HEK293T (cell line): ENCODE measurements at regions not wholly inside any gene's neighbourhood (a gene's known extent, or its start where the extent isn't known, plus 50 kb on each side); places are given as distances from the start of the nearest gene placed in this dataset.

ENCODE experiments used
- BHLHE40 ChIP-seq: fragments of 450-650 bp; IDR thresholded peaks from 2 replicates; pipeline ENCODE4 v1.6.1; 2016; ENCODE audit warnings: mild to moderate bottlenecking, moderate library complexity, borderline replicate concordance
- FOXA1 ChIP-seq: fragments of 450-650 bp; IDR thresholded peaks from 2 replicates; pipeline ENCODE4 v1.6.1; 2016; ENCODE audit warnings: mild to moderate bottlenecking
- LEF1 ChIP-seq: fragments of 450-650 bp; IDR thresholded peaks from 2 replicates; pipeline ENCODE4 v1.6.1; 2017; ENCODE audit warnings: mild to moderate bottlenecking, borderline replicate concordance
- PKNOX1 ChIP-seq: fragments of 450-650 bp; IDR thresholded peaks from 2 replicates; pipeline ENCODE4 v1.6.1; 2016
- SP1 ChIP-seq: fragments of 450-650 bp; IDR thresholded peaks from 2 replicates; pipeline ENCODE4 v1.6.1; 2017
- SUZ12 ChIP-seq: fragments of 450-650 bp; IDR thresholded peaks from 2 replicates; pipeline ENCODE4 v1.6.1; 2016; ENCODE audit warnings: mild to moderate bottlenecking
- TARDBP ChIP-seq: fragments of 450-650 bp; IDR thresholded peaks from 2 replicates; pipeline ENCODE4 v1.6.1; 2016

- no peak for TF ChIP-seq LEF1
- TF ChIP-seq PKNOX1: no peak
- TF ChIP-seq BHLHE40: no peak
- no peak for TF ChIP-seq SUZ12
- no peak for TF ChIP-seq FOXA1
- TF ChIP-seq SP1: no peak
- TF ChIP-seq TARDBP: no peak
Observed at GRCh38 chr3:180358179-180358578, 243.8 kb upstream of the TTC14 start.
